ENCODE measurements at regions not wholly inside any gene's neighbourhood (a gene's known extent, or its start where the extent isn't known, plus 50 kb on each side); places are given as distances from the start of the nearest gene placed in this dataset.

DNA sequence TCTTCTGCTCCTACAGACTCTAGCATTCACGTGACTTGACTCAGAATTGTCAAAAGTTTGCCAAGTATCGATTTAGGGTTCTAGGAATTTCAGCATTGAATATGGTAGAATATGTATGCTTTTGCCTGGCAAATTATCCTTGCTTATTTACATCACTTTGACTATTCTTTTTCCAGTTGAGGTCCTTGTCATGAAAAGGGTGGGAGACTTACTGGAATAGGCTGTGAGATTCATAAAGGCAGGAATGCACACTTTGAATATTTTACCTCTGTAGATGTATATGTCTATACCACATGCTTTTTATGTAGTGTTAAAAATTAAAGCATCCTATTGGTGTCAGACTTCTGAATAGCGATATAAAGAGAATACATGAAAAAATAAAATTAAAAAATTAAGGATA is 378.8 kb upstream of the RARB start:
- in situ Hi-C loops (cut with HindIII; ENCODE audit: low sequenced_read_pairs), result no loop called here
- TF ChIP-seq, protein P1, sequence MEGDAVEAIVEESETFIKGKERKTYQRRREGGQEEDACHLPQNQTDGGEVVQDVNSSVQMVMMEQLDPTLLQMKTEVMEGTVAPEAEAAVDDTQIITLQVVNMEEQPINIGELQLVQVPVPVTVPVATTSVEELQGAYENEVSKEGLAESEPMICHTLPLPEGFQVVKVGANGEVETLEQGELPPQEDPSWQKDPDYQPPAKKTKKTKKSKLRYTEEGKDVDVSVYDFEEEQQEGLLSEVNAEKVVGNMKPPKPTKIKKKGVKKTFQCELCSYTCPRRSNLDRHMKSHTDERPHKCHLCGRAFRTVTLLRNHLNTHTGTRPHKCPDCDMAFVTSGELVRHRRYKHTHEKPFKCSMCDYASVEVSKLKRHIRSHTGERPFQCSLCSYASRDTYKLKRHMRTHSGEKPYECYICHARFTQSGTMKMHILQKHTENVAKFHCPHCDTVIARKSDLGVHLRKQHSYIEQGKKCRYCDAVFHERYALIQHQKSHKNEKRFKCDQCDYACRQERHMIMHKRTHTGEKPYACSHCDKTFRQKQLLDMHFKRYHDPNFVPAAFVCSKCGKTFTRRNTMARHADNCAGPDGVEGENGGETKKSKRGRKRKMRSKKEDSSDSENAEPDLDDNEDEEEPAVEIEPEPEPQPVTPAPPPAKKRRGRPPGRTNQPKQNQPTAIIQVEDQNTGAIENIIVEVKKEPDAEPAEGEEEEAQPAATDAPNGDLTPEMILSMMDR (IDR thresholded peaks at IDR 0.05; ENCODE audit: low read depth, low read length), result no peak
- no peak overlapping the region for H3K4me3 ChIP-seq (ENCODE audit: low read depth, low read length)
- no peak for DNase-seq (ENCODE audit: low read depth, low spot score)

DNA sequence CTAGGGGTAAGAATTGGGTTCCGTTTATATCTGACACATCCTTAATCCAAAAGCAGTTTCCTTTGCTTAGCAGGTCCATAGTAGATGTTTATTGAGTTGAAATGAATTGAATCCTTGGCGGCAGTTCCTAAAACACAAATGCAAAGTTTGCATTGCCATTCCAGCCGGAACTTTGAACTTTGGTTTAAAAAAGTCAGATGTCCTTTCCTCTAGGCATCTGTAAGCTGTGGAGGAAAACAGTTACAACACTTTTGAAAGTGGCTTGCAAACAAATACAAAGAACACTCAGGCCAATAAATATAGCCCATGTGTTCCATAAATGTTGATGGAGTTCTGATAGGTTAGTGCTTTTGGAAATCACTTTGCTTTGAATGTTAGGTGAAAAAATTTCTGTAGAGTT is 374.7 kb upstream of the RARB start:
- no peak for DNase-seq (ENCODE audit: low read depth, low spot score)
- TF ChIP-seq, protein P1 (IDR thresholded peaks at IDR 0.05; ENCODE audit: low read depth, low read length), result no peak
- no peak overlapping the region for H3K4me3 ChIP-seq (ENCODE audit: low read depth, low read length)
- in situ Hi-C loops (cut with HindIII; ENCODE audit: low sequenced_read_pairs), result no loop called here

DNA sequence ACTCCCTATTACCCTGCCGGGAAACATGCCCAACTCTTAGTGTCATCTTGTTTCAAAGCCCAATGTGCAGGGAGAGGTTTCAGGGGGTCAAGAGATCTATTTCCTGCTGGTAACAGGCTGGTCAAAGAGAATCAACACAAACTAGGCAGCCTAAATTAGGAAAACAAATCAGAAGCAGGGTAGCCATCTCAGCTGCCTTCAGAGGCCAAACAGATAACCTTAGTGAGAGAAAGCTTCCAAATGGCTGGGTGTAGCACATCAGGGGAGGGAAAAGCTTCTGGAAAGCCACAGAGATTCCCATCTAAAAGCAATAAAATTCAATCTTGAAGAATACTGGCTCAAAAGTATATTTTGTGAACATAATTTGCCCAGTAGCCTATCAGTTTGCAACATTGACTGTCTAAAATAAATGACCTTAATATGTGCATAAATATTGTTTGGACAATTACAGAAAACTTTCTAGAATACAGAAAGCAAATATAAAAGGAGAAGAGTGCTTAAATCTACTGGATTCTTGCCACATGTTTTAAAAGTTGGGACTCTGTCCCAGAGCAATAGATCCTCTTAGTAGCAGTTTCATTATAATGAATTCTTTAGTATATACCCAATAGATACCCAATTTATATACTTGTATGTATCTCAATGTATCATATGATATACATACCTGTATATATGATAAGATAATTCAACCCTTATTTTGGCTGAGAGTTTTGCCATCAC is 371.9 kb upstream of the RARB start:
- no peak for DNase-seq (ENCODE audit: low read depth, low spot score)
- TF ChIP-seq, protein P1 (IDR thresholded peaks at IDR 0.05; ENCODE audit: low read depth, low read length), result no peak
- in situ Hi-C loops (cut with HindIII; ENCODE audit: low sequenced_read_pairs), result no loop called here
- no peak overlapping the region for H3K4me3 ChIP-seq (ENCODE audit: low read depth, low read length)

DNA sequence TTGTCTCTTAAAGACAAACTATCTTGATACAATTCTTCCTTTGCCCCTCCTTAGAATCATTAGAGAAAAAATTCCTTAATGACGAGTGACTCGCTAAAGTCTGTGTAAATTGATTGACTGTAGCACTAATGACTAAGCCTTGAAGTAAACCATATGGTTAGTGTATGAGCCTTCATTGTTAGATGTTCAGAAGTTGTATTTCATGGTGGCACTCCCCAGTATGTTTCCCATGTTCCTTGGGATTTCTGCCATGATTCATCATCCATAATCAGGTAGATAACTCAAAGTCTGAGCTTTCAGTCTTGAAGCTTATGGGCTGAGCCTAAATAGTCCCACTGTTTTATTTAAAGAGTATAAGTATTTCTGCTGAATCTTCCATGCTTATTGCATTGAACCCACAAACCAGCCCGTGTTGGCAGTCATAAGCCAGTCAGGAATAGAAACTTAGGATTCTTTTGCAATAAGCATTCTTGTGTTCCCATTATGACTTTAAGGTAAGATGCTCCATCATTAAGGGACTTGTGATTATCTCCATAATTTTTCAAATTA is 371.2 kb upstream of the RARB start:
- TF ChIP-seq, protein P1 (IDR thresholded peaks at IDR 0.05; ENCODE audit: low read depth, low read length), result no peak
- DNase-seq (ENCODE audit: low read depth, low spot score), result no peak
- no peak overlapping the region for H3K4me3 ChIP-seq (ENCODE audit: low read depth, low read length)
- in situ Hi-C loops (cut with HindIII; ENCODE audit: low sequenced_read_pairs), result no loop called here

DNA sequence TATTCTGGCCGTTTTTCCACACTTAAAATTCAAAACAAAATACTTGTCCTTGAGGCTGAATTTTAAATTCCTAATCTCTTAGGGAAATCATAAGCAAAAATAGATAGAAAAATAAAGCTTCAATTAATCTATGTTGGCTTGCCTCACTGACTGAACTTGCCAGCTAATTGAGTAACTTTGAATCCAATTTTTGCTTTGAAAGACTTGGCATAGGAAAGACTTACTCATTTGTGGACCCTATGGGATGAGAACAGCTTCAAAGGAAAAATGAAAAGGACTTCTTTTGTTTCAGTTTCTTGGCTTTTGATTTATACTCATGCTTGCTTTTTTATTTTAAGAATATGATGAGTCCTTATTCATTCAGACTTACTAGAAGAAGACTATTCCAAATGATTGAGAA is 370.7 kb upstream of the RARB start:
- in situ Hi-C loops (cut with HindIII; ENCODE audit: low sequenced_read_pairs), result no loop called here
- no peak overlapping the region for H3K4me3 ChIP-seq (ENCODE audit: low read depth, low read length)
- TF ChIP-seq, protein P1 (IDR thresholded peaks at IDR 0.05; ENCODE audit: low read depth, low read length), result no peak
- no peak for DNase-seq (ENCODE audit: low read depth, low spot score)

DNA sequence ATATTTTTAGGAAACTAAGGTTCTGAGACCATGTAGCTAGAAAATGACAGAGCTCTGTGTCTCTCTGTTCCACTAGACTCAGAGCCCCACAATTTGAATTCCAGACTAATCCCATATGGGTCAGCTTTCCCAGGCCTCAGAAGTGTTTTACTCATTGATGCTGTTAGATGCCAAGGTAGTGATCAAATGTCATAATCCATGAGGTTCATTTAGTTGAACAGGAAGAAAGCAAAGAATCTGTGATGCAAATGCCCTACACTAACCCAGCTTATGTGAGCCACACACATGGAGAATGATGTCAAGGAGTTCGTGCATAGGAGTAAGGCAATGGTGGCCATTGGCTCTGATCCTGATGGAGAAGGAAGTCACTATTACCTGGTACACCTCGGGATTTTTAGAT is 363.4 kb upstream of the RARB start:
- H3K4me3 ChIP-seq (ENCODE audit: low read depth, low read length), result no peak overlapping the region
- TF ChIP-seq, protein P1 (IDR thresholded peaks at IDR 0.05; ENCODE audit: low read depth, low read length), result no peak
- no peak for DNase-seq (ENCODE audit: low read depth, low spot score)
- in situ Hi-C loops (cut with HindIII; ENCODE audit: low sequenced_read_pairs), result no loop called here

Data from astrocyte of the spinal cord (primary cell).